ENCODE measurements at regions not wholly inside any gene's neighbourhood (a gene's known extent, or its start where the extent isn't known, plus 50 kb on each side); places are given as distances from the start of the nearest gene placed in this dataset.

DNA sequence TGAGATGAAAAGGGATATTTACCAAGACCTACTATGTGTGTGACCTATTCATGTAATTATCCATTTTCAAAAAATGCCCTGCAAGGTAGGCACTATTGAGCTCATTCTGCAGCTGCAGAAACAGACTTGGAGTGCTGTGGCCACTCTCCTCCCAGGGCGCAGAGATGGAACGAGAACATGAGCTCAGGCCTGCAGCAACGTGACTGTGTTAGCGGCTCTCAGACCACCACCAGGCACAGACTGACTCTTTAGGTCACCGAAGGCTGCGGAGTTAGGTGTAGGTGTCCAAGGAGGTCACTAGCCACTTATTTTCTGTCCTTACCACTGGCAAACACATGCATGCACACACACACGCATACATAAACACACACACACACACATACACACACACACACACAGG, 271.4 kb upstream of the DIO3 start:
- TF ChIP-seq BHLHE40 (IDR thresholded peaks at IDR 0.05; ENCODE audit: low read length) (no peak), SYNCRIP (IDR thresholded peaks at IDR 0.05; ENCODE audit: insufficient read depth, low read depth, low read length) (no peak), MEIS2 (CRISPR knock-in tag; IDR thresholded peaks at IDR 0.05) (no peak), KDM1A (CRISPR knock-in tag; IDR thresholded peaks at IDR 0.05) (no peak), ZNF570 (CRISPR knock-in tag; IDR thresholded peaks at IDR 0.05; ENCODE audit: borderline replicate concordance) (no peak), ZNF24 (IDR thresholded peaks at IDR 0.05) (no peak), ZBTB7A (CRISPR knock-in tag; IDR thresholded peaks at IDR 0.05) (no peak)
- TF ChIP-seq, protein P1, sequence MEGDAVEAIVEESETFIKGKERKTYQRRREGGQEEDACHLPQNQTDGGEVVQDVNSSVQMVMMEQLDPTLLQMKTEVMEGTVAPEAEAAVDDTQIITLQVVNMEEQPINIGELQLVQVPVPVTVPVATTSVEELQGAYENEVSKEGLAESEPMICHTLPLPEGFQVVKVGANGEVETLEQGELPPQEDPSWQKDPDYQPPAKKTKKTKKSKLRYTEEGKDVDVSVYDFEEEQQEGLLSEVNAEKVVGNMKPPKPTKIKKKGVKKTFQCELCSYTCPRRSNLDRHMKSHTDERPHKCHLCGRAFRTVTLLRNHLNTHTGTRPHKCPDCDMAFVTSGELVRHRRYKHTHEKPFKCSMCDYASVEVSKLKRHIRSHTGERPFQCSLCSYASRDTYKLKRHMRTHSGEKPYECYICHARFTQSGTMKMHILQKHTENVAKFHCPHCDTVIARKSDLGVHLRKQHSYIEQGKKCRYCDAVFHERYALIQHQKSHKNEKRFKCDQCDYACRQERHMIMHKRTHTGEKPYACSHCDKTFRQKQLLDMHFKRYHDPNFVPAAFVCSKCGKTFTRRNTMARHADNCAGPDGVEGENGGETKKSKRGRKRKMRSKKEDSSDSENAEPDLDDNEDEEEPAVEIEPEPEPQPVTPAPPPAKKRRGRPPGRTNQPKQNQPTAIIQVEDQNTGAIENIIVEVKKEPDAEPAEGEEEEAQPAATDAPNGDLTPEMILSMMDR (CRISPR knock-in tag; IDR thresholded peaks at IDR 0.05) = no peak
- TF ChIP-seq, protein P2, sequence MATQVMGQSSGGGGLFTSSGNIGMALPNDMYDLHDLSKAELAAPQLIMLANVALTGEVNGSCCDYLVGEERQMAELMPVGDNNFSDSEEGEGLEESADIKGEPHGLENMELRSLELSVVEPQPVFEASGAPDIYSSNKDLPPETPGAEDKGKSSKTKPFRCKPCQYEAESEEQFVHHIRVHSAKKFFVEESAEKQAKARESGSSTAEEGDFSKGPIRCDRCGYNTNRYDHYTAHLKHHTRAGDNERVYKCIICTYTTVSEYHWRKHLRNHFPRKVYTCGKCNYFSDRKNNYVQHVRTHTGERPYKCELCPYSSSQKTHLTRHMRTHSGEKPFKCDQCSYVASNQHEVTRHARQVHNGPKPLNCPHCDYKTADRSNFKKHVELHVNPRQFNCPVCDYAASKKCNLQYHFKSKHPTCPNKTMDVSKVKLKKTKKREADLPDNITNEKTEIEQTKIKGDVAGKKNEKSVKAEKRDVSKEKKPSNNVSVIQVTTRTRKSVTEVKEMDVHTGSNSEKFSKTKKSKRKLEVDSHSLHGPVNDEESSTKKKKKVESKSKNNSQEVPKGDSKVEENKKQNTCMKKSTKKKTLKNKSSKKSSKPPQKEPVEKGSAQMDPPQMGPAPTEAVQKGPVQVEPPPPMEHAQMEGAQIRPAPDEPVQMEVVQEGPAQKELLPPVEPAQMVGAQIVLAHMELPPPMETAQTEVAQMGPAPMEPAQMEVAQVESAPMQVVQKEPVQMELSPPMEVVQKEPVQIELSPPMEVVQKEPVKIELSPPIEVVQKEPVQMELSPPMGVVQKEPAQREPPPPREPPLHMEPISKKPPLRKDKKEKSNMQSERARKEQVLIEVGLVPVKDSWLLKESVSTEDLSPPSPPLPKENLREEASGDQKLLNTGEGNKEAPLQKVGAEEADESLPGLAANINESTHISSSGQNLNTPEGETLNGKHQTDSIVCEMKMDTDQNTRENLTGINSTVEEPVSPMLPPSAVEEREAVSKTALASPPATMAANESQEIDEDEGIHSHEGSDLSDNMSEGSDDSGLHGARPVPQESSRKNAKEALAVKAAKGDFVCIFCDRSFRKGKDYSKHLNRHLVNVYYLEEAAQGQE (IDR thresholded peaks at IDR 0.05; ENCODE audit: borderline replicate concordance in 1 of 2, low read depth in 1 of 2, low read length in 2 of 2) = no peak
- TF ChIP-seq, protein P3, sequence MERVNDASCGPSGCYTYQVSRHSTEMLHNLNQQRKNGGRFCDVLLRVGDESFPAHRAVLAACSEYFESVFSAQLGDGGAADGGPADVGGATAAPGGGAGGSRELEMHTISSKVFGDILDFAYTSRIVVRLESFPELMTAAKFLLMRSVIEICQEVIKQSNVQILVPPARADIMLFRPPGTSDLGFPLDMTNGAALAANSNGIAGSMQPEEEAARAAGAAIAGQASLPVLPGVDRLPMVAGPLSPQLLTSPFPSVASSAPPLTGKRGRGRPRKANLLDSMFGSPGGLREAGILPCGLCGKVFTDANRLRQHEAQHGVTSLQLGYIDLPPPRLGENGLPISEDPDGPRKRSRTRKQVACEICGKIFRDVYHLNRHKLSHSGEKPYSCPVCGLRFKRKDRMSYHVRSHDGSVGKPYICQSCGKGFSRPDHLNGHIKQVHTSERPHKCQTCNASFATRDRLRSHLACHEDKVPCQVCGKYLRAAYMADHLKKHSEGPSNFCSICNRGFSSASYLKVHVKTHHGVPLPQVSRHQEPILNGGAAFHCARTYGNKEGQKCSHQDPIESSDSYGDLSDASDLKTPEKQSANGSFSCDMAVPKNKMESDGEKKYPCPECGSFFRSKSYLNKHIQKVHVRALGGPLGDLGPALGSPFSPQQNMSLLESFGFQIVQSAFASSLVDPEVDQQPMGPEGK (CRISPR knock-in tag; IDR thresholded peaks at IDR 0.05) = no peak
